Left lung (tissue), 4 donors: ENCODE measurements at regions not wholly inside any gene's neighbourhood (a gene's known extent, or its start where the extent isn't known, plus 50 kb on each side); places are given as distances from the start of the nearest gene placed in this dataset.

Experiments used
- ATAC-seq: fragments of 200-7000 bp; cut with Tn5 transposase; one replicate; pipeline ENCODE4 v1.9.1; 2020; ENCODE audit warnings: moderate library complexity
- DNase-seq, 4 donors: peaks; one replicate each; pipeline ENCODE4 v3.0.0-alpha.2; 2013 to 2020
- H3K27ac ChIP-seq, 2 donors: fragments of 200-600 bp; sonication (generic) in 1 of 2; one replicate each; pipeline versions ENCODE4 v1.5.0 to v1.8.0; 2020 to 2021
- H3K27me3 ChIP-seq, 2 donors: fragments of 200-600 bp; sonication (generic) in 1 of 2; one replicate each; pipeline versions ENCODE4 v1.5.0 to v1.8.0; 2020 to 2021
- H3K36me3 ChIP-seq, 2 donors: fragments of 200-600 bp; sonication (generic) in 1 of 2; one replicate each; pipeline versions ENCODE4 v1.5.0 to v1.8.0; 2020 to 2021
- H3K4me1 ChIP-seq, 2 donors: fragments of 200-600 bp; one replicate each; pipeline ENCODE4 v1.8.0; 2021
- H3K4me3 ChIP-seq, 2 donors: fragments of 200-600 bp; sonication (generic) in 1 of 2; one replicate each; pipeline versions ENCODE4 v1.5.0 to v1.8.0; 2020 to 2021; ENCODE audit warnings: mild to moderate bottlenecking in 1 of 2
- H3K9me3 ChIP-seq, 2 donors: fragments of 200-600 bp; sonication (generic) in 1 of 2; one replicate each; pipeline versions ENCODE4 v1.5.0 to v1.8.0; 2020 to 2021
- CTCF ChIP-seq, 2 donors: fragments of 200-600 bp; sonication (generic) in 1 of 2; IDR thresholded peaks; one replicate each; pipeline versions ENCODE4 v1.5.0 to v1.8.0; 2021; ENCODE audit warnings: antibody characterized with exemption in 2 of 2
- intact Hi-C, 2 donors: fragments of 100-400 bp; cut with DNase I; formaldehyde crosslinking; loops; one replicate each; pipeline versions ENCODE4 v1.11.2 to v1.14.2; 2022
- donor health status: DM: no; HTN: yes; CAD: no.
- donor health status: DM: no; HTN: no; CAD: no.

- H3K4me1 ChIP-seq, result no peaks in the 10 kb centered on the region
- no peak for TF ChIP-seq CTCF (IDR thresholded peaks at IDR 0.05)
- H3K36me3 ChIP-seq, result no peaks in the 10 kb centered on the region
- no peaks in the 10 kb centered on the region for H3K9me3 ChIP-seq
- intact Hi-C loops, result no loop called here
- H3K4me3 ChIP-seq, result no peak overlapping the region
- DNase-seq (no peak), ATAC-seq (no peak)
- no peak overlapping the region for H3K27ac ChIP-seq
- no peaks in the 10 kb centered on the region for H3K27me3 ChIP-seq
Measured at GRCh38 chr4:56245547-56246232, 141.6 kb downstream of the AASDH start.

GRCh38 chr4:56244681-56245080, 142.6 kb downstream of the AASDH start:
- DNase-seq (no peak), ATAC-seq (no peak)
- H3K4me1 ChIP-seq, result no peaks in the 10 kb centered on the region
- no peak overlapping the region for H3K4me3 ChIP-seq
- H3K27ac ChIP-seq, result no peak overlapping the region
- no peaks in the 10 kb centered on the region for H3K36me3 ChIP-seq
- H3K9me3 ChIP-seq, result no peaks in the 10 kb centered on the region
- H3K27me3 ChIP-seq, result no peaks in the 10 kb centered on the region
- intact Hi-C loops, result no loop called here
- TF ChIP-seq CTCF (IDR thresholded peaks at IDR 0.05), result no peak

GRCh38 chr4:56243107-56243506, 144.2 kb downstream of the AASDH start:
- intact Hi-C loops, result no loop called here
- H3K9me3 ChIP-seq, result no peaks in the 10 kb centered on the region
- no peaks in the 10 kb centered on the region for H3K4me1 ChIP-seq
- H3K27me3 ChIP-seq, result no peaks in the 10 kb centered on the region
- TF ChIP-seq CTCF (IDR thresholded peaks at IDR 0.05), result no peak
- DNase-seq (no peak), ATAC-seq (no peak)
- H3K27ac ChIP-seq, result no peak overlapping the region
- H3K4me3 ChIP-seq, result no peak overlapping the region
- H3K36me3 ChIP-seq, result no peaks in the 10 kb centered on the region

GRCh38 chr4:56241500-56241899, 145.8 kb downstream of the AASDH start:
- no peak for TF ChIP-seq CTCF (IDR thresholded peaks at IDR 0.05)
- DNase-seq (no peak), ATAC-seq (no peak)
- intact Hi-C loops, result no loop called here
- H3K9me3 ChIP-seq, result no peaks in the 10 kb centered on the region
- H3K27me3 ChIP-seq, result no peaks in the 10 kb centered on the region
- no peaks in the 10 kb centered on the region for H3K36me3 ChIP-seq
- no peaks in the 10 kb centered on the region for H3K4me1 ChIP-seq
- no peak overlapping the region for H3K27ac ChIP-seq
- H3K4me3 ChIP-seq, result no peak overlapping the region

- no peak for TF ChIP-seq CTCF (IDR thresholded peaks at IDR 0.05)
- Histone ChIP-seq H3K36me3 (no peaks in the 10 kb centered on the region), H3K27me3 (no peaks in the 10 kb centered on the region), H3K4me3 (no peak overlapping the region), H3K4me1 (no peaks in the 10 kb centered on the region), H3K27ac (no peak overlapping the region), H3K9me3 (no peaks in the 10 kb centered on the region)
- DNase-seq, result no peak
- no peak for ATAC-seq
- intact Hi-C loops, result no loop called here
Measured at GRCh38 chr4:56240554-56241174, 146.6 kb downstream of the AASDH start.
